Progenitor cell of endocrine pancreas (in vitro differentiated cells): ENCODE measurements at regions not wholly inside any gene's neighbourhood (a gene's known extent, or its start where the extent isn't known, plus 50 kb on each side); places are given as distances from the start of the nearest gene placed in this dataset.

ENCODE experiments used
- DNase-seq: peaks from one replicate; pipeline ENCODE4 v3.0.0; 2021; ENCODE audit warnings: low spot score; ENCODE audit not compliant: unreplicated experiment
- H3K27ac Mint-ChIP-seq: 2 replicates; pipeline ENCODE4 v1.8.0; 2021; ENCODE audit warnings: mild to moderate bottlenecking, moderate library complexity, mixed read lengths
- H3K27me3 Mint-ChIP-seq: 2 replicates; pipeline ENCODE4 v1.8.0; 2021; ENCODE audit warnings: mixed read lengths
- H3K36me3 Mint-ChIP-seq: 2 replicates; pipeline ENCODE4 v1.8.0; 2022; ENCODE audit warnings: mixed read lengths; ENCODE audit not compliant: insufficient read depth
- H3K4me1 Mint-ChIP-seq: 2 replicates; pipeline ENCODE4 v1.8.0; 2021; ENCODE audit warnings: low read depth, mixed read lengths
- H3K4me3 Mint-ChIP-seq: 2 replicates; pipeline ENCODE4 v1.8.0; 2021; ENCODE audit warnings: low read depth, mild to moderate bottlenecking, moderate library complexity, mixed read lengths
- H3K9me3 Mint-ChIP-seq: 2 replicates; pipeline ENCODE4 v1.8.0; 2021; ENCODE audit warnings: low read depth, mixed read lengths
- CTCF ChIP-seq: fragments of 200-600 bp; sonication (generic); IDR thresholded peaks from one replicate; pipeline ENCODE4 v1.5.0; 2021; ENCODE audit warnings: antibody characterized with exemption, mild to moderate bottlenecking; ENCODE audit not compliant: unreplicated experiment

GRCh38 chr6:169144356-169144755 lies 109.3 kb downstream of the THBS2 start:
- H3K9me3 Mint-ChIP-seq, result peaks cover 9% of the 10 kb centered on the region

GRCh38 chr6:169142538-169142844 lies 111.2 kb downstream of the THBS2 start:
- no peak for TF ChIP-seq CTCF
- no peaks in the 10 kb centered on the region for H3K9me3 Mint-ChIP-seq
- DNase-seq, result no peak
- H3K27ac Mint-ChIP-seq, result no peak overlapping the region
- H3K36me3 Mint-ChIP-seq, result no peaks in the 10 kb centered on the region
- no peaks in the 10 kb centered on the region for H3K4me1 Mint-ChIP-seq
- H3K27me3 Mint-ChIP-seq, result peaks cover 7% of the 10 kb centered on the region
- H3K4me3 Mint-ChIP-seq, result no peak overlapping the region

More at GRCh38 chr6:169144356-169144755, 109.3 kb downstream of the THBS2 start:
- H3K27ac Mint-ChIP-seq, result no peak overlapping the region
- no peaks in the 10 kb centered on the region for H3K36me3 Mint-ChIP-seq
- no peak for DNase-seq
- no peak for TF ChIP-seq CTCF
- no peak overlapping the region for H3K4me3 Mint-ChIP-seq
- no peaks in the 10 kb centered on the region for H3K4me1 Mint-ChIP-seq
- H3K27me3 Mint-ChIP-seq, result peaks cover 7% of the 10 kb centered on the region

GRCh38 chr6:169141671-169142537 lies 111.7 kb downstream of the THBS2 start:
- no peak for TF ChIP-seq CTCF
- no peak for DNase-seq
- Mint-ChIP-seq H3K36me3 (no peaks in the 10 kb centered on the region), H3K4me3 (no peak overlapping the region), H3K4me1 (no peaks in the 10 kb centered on the region), H3K27me3 (peaks cover 7% of the 10 kb centered on the region), H3K9me3 (peaks cover 3% of the 10 kb centered on the region), H3K27ac (no peak overlapping the region)

GRCh38 chr6:169140986-169141495 lies 112.6 kb downstream of the THBS2 start:
- Mint-ChIP-seq H3K4me3 (no peak overlapping the region), H3K27me3 (peaks cover 7% of the 10 kb centered on the region), H3K36me3 (no peaks in the 10 kb centered on the region), H3K4me1 (no peaks in the 10 kb centered on the region), H3K27ac (no peak overlapping the region), H3K9me3 (peaks cover 7% of the 10 kb centered on the region)
- TF ChIP-seq CTCF, result no peak
- DNase-seq, result no peak

- Mint-ChIP-seq H3K27ac (no peak overlapping the region), H3K36me3 (no peaks in the 10 kb centered on the region), H3K4me3 (no peak overlapping the region), H3K9me3 (peaks cover 19% of the 10 kb centered on the region), H3K4me1 (no peaks in the 10 kb centered on the region), H3K27me3 (peaks cover 7% of the 10 kb centered on the region)
- no peak for DNase-seq
- TF ChIP-seq CTCF, result no peak
These were observed 114.3 kb downstream of the THBS2 start for GRCh38 chr6:169139179-169139971.
